ENCODE measurements at regions not wholly inside any gene's neighbourhood (a gene's known extent, or its start where the extent isn't known, plus 50 kb on each side); places are given as distances from the start of the nearest gene placed in this dataset.

DNA sequence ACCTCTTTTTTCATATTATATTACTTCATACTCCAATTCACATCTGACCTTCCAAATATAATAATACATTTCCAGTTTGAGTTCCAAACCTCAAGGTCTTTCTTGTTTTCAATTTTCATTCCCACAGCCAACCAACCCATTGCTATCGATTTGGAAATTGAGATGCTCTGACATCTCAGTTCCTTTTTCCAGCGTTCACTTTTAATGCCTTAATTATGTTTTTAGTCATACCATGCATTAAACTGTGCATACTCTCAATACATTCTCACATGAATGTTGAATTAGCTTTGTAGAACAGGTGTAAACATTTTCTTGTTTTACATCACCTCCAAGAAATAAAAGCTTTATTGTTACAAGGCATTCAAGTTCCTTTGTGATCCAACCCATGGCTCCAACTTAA, 294.2 kb upstream of the ANO3 start:
- TF ChIP-seq EP300 (IDR thresholded peaks at IDR 0.05): no peak
- TF ChIP-seq POLR2A (IDR thresholded peaks at IDR 0.05): no peak
- TF ChIP-seq POLR2AphosphoS5 (IDR thresholded peaks at IDR 0.05): no peak
- TF ChIP-seq, protein P1, sequence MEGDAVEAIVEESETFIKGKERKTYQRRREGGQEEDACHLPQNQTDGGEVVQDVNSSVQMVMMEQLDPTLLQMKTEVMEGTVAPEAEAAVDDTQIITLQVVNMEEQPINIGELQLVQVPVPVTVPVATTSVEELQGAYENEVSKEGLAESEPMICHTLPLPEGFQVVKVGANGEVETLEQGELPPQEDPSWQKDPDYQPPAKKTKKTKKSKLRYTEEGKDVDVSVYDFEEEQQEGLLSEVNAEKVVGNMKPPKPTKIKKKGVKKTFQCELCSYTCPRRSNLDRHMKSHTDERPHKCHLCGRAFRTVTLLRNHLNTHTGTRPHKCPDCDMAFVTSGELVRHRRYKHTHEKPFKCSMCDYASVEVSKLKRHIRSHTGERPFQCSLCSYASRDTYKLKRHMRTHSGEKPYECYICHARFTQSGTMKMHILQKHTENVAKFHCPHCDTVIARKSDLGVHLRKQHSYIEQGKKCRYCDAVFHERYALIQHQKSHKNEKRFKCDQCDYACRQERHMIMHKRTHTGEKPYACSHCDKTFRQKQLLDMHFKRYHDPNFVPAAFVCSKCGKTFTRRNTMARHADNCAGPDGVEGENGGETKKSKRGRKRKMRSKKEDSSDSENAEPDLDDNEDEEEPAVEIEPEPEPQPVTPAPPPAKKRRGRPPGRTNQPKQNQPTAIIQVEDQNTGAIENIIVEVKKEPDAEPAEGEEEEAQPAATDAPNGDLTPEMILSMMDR (IDR thresholded peaks at IDR 0.05): no peak
